BLaER1 (cell line): ENCODE measurements at regions not wholly inside any gene's neighbourhood (a gene's known extent, or its start where the extent isn't known, plus 50 kb on each side); places are given as distances from the start of the nearest gene placed in this dataset.
A peak's percentile ranks its signal among the peaks of the same experiment; 100 is the strongest.

ENCODE experiments used
- H3K27ac ChIP-seq: shearing (Covaris generic); formaldehyde crosslinking; 2 replicates; pipeline ENCODE4 v1.8.1; 2022
- H3K27me3 ChIP-seq: shearing (Covaris generic); formaldehyde crosslinking; 2 replicates; pipeline ENCODE4 v1.8.1; 2022
- H3K36me3 ChIP-seq: shearing (Covaris generic); formaldehyde crosslinking; 2 replicates; pipeline ENCODE4 v1.8.1; 2022
- H3K4me1 ChIP-seq: shearing (Covaris generic); formaldehyde crosslinking; 2 replicates; pipeline ENCODE4 v1.8.1; 2022
- H3K4me2 ChIP-seq: shearing (Covaris generic); formaldehyde crosslinking; 2 replicates; pipeline ENCODE4 v1.8.1; 2022
- H3K4me3 ChIP-seq: shearing (Covaris generic); formaldehyde crosslinking; 2 replicates; pipeline ENCODE4 v1.8.1; 2022
- H3K9ac ChIP-seq: shearing (Covaris generic); formaldehyde crosslinking; 2 replicates; pipeline ENCODE4 v1.8.1; 2022
- H3K9me3 ChIP-seq: shearing (Covaris generic); formaldehyde crosslinking; 2 replicates; pipeline ENCODE4 v1.8.1; 2022
- H4K20me1 ChIP-seq: shearing (Covaris generic); formaldehyde crosslinking; 2 replicates; pipeline ENCODE4 v1.8.1; 2022
- Cebpa-rat ChIP-seq: shearing (Covaris generic); IDR thresholded peaks from 2 replicates; pipeline ENCODE4 v1.8.1; 2022

DNA sequence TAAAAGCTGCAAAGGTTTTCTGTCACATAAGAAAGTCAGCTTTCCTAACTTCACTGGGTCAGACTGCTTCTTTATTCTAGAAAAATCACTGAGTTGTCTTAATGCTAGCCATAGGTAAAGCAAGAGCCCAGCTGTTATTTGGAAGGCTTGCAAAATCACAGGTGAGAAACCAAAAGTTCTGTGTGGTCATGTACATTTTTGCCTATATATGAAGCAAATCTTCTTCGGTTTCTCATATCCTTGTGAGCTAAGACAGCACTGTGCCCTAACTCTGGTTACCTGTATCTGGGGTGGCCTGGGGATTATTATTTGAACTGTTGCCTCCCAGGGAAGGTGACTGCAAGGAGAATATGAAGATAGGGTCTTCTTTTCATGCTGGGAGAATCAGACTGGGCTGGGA lies 444.9 kb upstream of the CLINT1 start:
- H3K4me3 ChIP-seq: no peak overlapping the region
- H3K36me3 ChIP-seq: peaks cover 72% of the 10 kb centered on the region
- H3K9me3 ChIP-seq: peaks cover 28% of the 10 kb centered on the region
- no peak for TF ChIP-seq Cebpa-rat
- H3K27ac ChIP-seq: no peak overlapping the region
- no peaks in the 10 kb centered on the region for H4K20me1 ChIP-seq
- H3K4me2 ChIP-seq: no peak overlapping the region
- no peak overlapping the region for H3K9ac ChIP-seq
- peaks cover 47% of the 10 kb centered on the region for H3K4me1 ChIP-seq
- no peaks in the 10 kb centered on the region for H3K27me3 ChIP-seq

- Histone ChIP-seq H3K9me3 (peaks cover 28% of the 10 kb centered on the region), H3K27me3 (no peaks in the 10 kb centered on the region), H3K9ac (no peak overlapping the region), H3K4me1 (peaks cover 44% of the 10 kb centered on the region), H3K4me2 (no peak overlapping the region), H3K36me3 (peaks cover 66% of the 10 kb centered on the region), H3K4me3 (no peak overlapping the region), H4K20me1 (no peaks in the 10 kb centered on the region), H3K27ac (no peak overlapping the region)
- TF ChIP-seq Cebpa-rat: no peak
These were observed 444.3 kb upstream of the CLINT1 start for GRCh38 chr5:158303275-158303674.

DNA sequence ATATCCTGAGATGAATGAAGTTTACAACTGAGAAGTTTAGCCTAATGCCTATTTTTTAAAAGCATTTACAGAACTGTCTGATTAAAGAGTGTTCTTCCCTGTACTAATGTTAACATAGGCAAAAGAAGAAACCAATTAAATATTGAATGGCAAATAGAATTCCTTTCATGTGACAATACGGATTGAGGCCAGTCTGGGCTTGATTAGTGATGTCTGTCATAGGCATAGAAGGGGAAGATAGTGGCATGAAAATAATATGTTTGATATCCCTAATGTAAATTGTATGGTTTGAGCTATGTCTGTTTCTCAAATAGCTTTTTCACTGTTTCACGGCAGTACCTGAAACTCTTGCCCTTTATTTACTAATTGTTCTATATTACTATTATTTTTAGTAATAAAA lies 443.1 kb upstream of the CLINT1 start:
- H3K9me3 ChIP-seq: peaks cover 36% of the 10 kb centered on the region
- no peak overlapping the region for H3K9ac ChIP-seq
- no peak for TF ChIP-seq Cebpa-rat
- H4K20me1 ChIP-seq: no peaks in the 10 kb centered on the region
- no peaks in the 10 kb centered on the region for H3K27me3 ChIP-seq
- peaks cover 44% of the 10 kb centered on the region for H3K4me1 ChIP-seq
- no peak overlapping the region for H3K4me3 ChIP-seq
- H3K27ac ChIP-seq: no peak overlapping the region
- H3K4me2 ChIP-seq: no peak overlapping the region
- H3K36me3 ChIP-seq: peaks cover 61% of the 10 kb centered on the region

DNA sequence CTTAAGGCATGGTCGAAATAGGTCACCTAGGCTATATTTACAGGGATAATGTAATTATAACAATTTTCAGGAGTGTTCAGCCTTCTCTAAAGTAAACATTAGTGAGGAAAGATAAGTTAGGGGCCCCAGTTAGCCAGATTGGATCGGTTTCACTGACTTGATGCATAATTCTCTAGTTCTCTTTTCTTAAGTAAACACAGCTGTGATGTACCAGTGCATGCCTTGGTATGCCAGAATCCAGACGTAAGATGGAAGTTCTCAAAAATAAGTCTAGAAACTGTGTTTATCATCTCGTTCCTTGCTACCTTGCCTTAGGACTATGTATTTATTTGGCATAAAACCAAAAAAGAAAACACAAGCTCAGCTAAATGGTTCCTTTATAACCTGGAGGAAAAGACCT lies 442.2 kb upstream of the CLINT1 start:
- TF ChIP-seq Cebpa-rat: no peak
- peaks cover 57% of the 10 kb centered on the region for H3K36me3 ChIP-seq
- no peak overlapping the region for H3K9ac ChIP-seq
- H4K20me1 ChIP-seq: no peaks in the 10 kb centered on the region
- no peak overlapping the region for H3K4me2 ChIP-seq
- no peak overlapping the region for H3K4me3 ChIP-seq
- H3K27me3 ChIP-seq: no peaks in the 10 kb centered on the region
- no peak overlapping the region for H3K27ac ChIP-seq
- peaks cover 44% of the 10 kb centered on the region for H3K4me1 ChIP-seq
- peaks cover 38% of the 10 kb centered on the region for H3K9me3 ChIP-seq

DNA sequence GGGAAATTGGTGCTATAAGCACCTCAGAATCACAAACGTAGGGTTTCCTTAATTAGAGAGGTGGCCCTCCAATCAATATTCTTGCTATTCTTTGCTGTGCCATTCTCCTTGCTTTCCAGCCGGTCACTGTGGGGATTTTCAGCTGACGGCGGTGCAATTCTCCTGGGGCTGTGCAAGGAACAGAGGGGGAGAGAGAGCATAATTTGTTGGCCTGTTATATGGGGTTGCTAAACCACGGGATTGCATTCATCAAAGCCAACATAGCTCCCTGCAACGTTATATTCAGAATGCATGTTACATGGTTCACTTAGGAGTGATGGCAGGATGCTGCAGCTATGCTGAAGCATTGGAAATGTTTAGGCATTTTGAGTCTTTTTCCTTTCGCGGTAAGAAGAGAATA lies 441.3 kb upstream of the CLINT1 start:
- Histone ChIP-seq H3K27me3 (no peaks in the 10 kb centered on the region), H3K4me1 (peaks cover 39% of the 10 kb centered on the region), H4K20me1 (no peaks in the 10 kb centered on the region), H3K27ac (no peak overlapping the region), H3K9ac (no peak overlapping the region), H3K36me3 (peaks cover 58% of the 10 kb centered on the region), H3K9me3 (peaks cover 38% of the 10 kb centered on the region), H3K4me3 (no peak overlapping the region), H3K4me2 (peak overlapping the region; percentile 59)
- TF ChIP-seq Cebpa-rat: no peak

GRCh38 chr5:158297002-158297527 lies 438.1 kb upstream of the CLINT1 start:
- Histone ChIP-seq H4K20me1 (no peaks in the 10 kb centered on the region), H3K9ac (no peak overlapping the region), H3K4me1 (peaks cover 26% of the 10 kb centered on the region), H3K4me3 (no peak overlapping the region), H3K4me2 (no peak overlapping the region), H3K36me3 (peaks cover 65% of the 10 kb centered on the region), H3K27ac (no peak overlapping the region), H3K9me3 (peaks cover 65% of the 10 kb centered on the region), H3K27me3 (no peaks in the 10 kb centered on the region)
- TF ChIP-seq Cebpa-rat: no peak

DNA sequence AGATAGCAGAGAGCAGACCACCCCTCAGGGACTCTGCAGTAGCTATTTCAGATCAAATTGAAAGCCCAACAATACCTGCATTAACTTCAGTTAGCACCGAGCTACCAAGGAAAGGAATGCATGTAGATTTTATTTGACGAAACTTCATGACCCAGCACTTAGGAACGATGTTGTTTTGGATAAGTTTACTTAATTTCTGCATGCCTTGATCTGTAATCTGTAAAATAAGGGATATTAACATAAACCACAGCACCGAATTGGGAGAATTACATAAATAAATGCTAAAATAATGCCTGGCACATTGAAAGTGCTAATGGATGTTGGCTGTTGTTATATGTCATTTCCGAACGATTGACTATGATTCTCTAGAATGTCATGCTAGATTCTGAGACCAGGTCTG lies 435.8 kb upstream of the CLINT1 start:
- Histone ChIP-seq H3K9me3 (peaks cover 73% of the 10 kb centered on the region), H3K36me3 (peaks cover 71% of the 10 kb centered on the region), H3K4me3 (no peak overlapping the region), H4K20me1 (no peaks in the 10 kb centered on the region), H3K27ac (no peak overlapping the region), H3K27me3 (no peaks in the 10 kb centered on the region), H3K4me1 (peaks cover 10% of the 10 kb centered on the region), H3K9ac (no peak overlapping the region), H3K4me2 (no peak overlapping the region)
- no peak for TF ChIP-seq Cebpa-rat

- H3K27me3 ChIP-seq: no peaks in the 10 kb centered on the region
- H3K9ac ChIP-seq: no peak overlapping the region
- no peak overlapping the region for H3K4me3 ChIP-seq
- H3K4me1 ChIP-seq: 0 out of 2 replicates have a peak, but pooled peaks cover 5% of the 10 kb centered on the region
- H3K4me2 ChIP-seq: no peak overlapping the region
- no peak for TF ChIP-seq Cebpa-rat
- peaks cover 88% of the 10 kb centered on the region for H3K36me3 ChIP-seq
- H3K27ac ChIP-seq: no peak overlapping the region
- H4K20me1 ChIP-seq: no peaks in the 10 kb centered on the region
- H3K9me3 ChIP-seq: peaks cover 90% of the 10 kb centered on the region
These were observed 434.0 kb upstream of the CLINT1 start for GRCh38 chr5:158292981-158293380.

DNA sequence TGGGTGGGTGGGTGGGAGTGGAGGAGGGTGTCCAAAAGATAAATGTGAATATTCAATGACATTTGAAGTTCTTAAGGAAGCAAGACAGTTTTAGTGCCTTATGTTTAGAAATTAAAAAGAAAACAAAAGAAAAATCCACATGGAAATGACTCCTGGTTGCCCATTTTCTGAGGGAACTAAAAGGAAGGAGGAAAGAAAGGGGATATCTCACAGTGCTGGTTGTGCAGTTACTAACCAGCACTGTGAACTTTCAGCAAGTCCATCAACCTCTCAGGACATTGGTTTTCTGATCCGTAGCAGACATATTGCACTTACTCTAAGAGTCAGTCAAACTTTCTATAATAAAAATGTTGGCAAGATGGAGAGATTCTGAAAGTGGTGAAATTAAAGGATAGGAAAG lies 431.0 kb upstream of the CLINT1 start:
- Histone ChIP-seq H3K4me1 (peaks cover 35% of the 10 kb centered on the region), H3K9me3 (peaks cover 78% of the 10 kb centered on the region), H4K20me1 (no peaks in the 10 kb centered on the region), H3K9ac (no peak overlapping the region), H3K4me3 (no peak overlapping the region), H3K36me3 (peaks cover 84% of the 10 kb centered on the region), H3K4me2 (no peak overlapping the region), H3K27ac (no peak overlapping the region), H3K27me3 (no peaks in the 10 kb centered on the region)
- no peak for TF ChIP-seq Cebpa-rat

DNA sequence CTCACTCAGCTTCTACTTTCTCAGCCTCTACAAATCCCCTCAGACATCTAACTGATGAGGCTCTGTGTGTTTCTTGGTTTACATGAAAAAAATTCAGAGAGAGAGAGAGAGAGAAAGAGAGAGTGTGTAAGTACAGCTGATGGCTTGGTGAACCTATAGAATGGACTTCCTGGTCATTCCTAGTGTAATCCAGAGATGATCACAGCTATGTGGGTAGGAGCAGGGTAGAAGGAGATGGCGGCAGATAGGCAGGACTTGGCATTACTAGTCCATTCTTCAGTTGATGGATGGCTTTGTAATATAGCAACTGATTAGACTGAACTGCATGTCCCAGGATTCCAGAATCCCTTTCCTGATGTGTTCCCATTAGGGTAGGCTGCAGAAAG lies 429.3 kb upstream of the CLINT1 start:
- Histone ChIP-seq H3K27ac (peak overlapping the region; percentile 39; the same call in 1 of the 2 replicates), H3K4me1 (peaks cover 52% of the 10 kb centered on the region)

More for the DNA sequence above, 429.3 kb upstream of the CLINT1 start:
- Histone ChIP-seq H3K4me3 (no peak overlapping the region), H3K4me2 (no peak overlapping the region), H3K27me3 (no peaks in the 10 kb centered on the region), H3K36me3 (peaks cover 67% of the 10 kb centered on the region), H4K20me1 (no peaks in the 10 kb centered on the region), H3K9me3 (peaks cover 61% of the 10 kb centered on the region), H3K9ac (no peak overlapping the region)
- no peak for TF ChIP-seq Cebpa-rat
